ENCODE measurements at regions not wholly inside any gene's neighbourhood (a gene's known extent, or its start where the extent isn't known, plus 50 kb on each side); places are given as distances from the start of the nearest gene placed in this dataset.
"Not testable (repeated sequence)": the region's sequence is repeated elsewhere in the genome, so short reads cannot be mapped to it uniquely, and the experiment has no call there.

- not testable (repeated sequence) for DNase-seq
These were observed 80.7 kb downstream of the SPTSSA start for GRCh38 chr14:34381304-34381703.

GRCh38 chr14:34380471-34380845, 81.6 kb downstream of the SPTSSA start:
- no peak for DNase-seq

DNA sequence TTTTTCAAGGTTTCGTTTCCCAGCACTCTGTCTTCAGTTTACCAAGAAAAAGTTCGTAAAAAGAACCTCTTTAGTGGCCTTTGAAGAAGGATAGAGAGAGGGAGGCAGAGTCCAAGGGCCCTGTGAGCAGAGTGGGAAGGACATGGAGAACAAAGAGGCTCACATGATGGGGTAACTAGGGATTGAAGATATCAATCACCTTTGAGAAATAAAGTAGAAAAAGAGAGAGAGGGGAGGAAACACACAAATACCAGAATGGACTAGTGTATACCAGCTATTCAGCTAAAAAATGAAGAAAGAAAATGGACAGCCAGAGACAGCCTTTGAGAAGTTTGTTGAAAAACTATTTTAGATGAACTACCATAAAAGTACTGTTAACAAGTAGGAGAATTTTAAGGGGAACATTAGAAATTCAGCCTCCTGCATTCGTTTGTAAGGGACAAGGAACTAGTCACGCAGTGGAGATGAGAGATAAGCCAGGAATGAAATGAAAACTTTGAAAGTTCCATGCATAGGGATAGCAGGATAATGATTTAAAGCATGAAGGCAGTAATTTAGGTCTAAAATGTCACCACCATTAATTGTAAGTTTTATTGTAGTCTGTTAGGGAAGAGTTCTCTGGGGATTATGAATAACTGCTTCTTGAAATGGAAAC, 82.1 kb downstream of the SPTSSA start:
- no peak for DNase-seq

GRCh38 chr14:34376649-34377267, 85.3 kb downstream of the SPTSSA start:
- DNase-seq: no peak

- no peak for DNase-seq
These were observed 86.9 kb downstream of the SPTSSA start for GRCh38 chr14:34374998-34375740.

GRCh38 chr14:34373191-34373590, 88.8 kb downstream of the SPTSSA start:
- no peak for DNase-seq

DNA sequence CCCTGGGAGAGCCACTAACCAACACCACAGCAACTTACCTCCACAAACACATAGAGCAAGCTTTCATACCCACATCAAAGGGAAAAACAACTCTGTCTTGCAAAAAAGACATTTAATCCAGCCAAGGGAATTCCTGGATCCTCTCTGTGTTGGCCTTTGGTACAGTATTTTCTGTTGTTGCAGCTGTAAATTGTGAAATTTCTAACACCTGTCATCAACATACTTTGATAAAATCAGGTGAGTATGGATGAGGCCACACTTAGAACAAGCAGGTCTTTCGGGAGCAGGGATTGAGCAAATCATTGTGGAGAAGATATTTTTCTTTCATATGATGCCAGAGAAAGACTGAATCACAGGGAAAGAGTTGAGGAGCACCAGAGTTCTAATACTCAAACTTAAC, 89.3 kb downstream of the SPTSSA start:
- no peak for DNase-seq

DNA sequence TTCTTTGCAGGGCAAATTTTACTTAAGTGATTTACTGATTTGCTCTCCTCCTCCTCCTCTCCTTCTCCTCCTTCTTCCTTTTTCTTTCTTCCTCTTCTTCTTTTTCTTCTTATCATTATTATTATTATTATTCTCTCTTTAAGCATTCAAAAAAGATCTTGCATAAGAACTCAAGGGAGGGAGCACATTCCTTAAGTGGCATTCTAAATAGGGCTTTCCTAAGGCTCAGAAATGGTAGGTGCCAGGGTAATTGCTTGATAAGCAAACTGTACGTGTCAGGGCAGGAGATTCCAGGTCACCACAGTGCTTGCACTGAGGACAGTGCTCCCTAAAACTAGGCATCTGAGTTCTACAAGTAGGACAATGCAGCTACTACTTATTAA, 92.4 kb downstream of the SPTSSA start:
- no peak for DNase-seq

DNA sequence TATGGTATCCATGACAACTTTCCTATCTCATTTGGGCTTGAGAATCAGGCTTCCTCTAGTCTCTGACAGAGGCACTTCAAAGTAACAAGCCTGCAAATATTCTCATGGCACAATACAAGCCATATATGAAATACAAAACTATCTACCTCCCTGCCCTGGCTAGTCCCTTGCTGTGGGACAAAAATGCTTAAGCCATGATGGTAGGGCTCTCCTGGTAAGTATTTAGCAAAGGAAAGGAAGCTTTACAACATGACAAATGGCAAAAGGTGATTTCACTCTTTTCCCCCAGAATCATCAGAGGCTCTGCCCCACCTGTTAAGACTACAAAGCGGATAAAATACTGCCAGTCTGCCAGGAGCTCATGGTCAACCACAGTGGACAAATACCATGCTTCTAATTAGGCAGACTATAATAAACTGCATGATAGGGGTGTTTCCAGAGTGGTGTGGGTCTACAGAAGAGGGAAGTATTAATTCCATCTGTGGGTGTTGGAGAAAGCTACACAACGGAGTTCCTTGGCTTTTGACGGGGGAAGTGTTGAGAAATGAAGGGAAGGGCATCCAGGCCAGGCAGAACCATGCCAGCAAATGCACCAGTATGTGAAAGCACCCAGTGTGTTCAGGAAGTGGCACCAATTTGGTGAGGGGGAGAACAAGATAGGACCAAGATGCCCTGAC, 92.9 kb downstream of the SPTSSA start:
- DNase-seq: no peak

GRCh38 chr14:34368115-34368970, 93.7 kb downstream of the SPTSSA start:
- DNase-seq: no peak

DNA sequence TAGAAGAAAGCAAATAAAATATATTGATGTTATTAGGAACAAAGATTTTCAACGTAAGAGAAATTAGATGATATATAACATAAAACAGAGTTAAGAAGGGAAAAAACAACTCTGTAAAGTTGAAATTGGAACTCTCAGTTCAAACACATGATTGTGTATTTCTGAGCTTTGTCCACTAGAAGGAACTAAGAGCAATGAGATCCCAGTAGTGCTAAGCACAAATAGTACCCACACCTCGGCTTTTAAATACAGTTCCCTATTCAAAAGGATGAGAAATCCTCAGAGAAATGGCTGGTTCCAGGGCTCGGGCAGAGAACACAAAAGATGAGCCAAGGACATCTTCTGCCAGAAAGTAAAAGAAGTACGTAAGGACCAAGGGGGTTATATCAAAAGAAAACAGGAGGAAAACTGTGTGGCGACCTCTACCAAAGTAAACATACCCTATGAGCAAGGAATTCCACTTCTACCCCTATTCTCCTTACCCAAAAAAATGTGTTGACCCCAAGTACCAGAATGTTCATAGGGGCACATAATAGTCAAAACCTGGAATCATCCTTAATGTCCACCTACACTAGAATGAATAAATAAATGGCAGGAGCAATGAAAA, 96.6 kb downstream of the SPTSSA start:
- peak; percentile 8 for DNase-seq

DNA sequence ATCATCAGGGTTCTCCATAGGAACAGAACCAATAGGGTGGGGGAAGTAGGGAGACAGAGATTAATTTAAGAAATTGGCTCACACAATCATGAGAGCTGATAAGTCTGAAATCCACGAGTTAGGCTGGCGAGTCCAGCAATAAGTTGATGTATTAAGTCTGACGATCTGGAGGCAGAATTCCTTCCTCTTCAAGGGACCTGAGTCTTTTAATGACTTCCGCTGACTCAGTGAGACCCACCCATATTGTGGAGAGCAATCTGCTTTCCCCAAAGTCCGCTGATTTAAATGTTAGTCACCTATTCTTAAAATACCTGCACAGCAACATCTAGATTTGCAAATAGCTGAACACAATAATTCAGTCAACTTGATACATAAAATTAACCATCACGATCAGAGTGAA, 97.8 kb downstream of the SPTSSA start:
- DNase-seq: no peak

DNA sequence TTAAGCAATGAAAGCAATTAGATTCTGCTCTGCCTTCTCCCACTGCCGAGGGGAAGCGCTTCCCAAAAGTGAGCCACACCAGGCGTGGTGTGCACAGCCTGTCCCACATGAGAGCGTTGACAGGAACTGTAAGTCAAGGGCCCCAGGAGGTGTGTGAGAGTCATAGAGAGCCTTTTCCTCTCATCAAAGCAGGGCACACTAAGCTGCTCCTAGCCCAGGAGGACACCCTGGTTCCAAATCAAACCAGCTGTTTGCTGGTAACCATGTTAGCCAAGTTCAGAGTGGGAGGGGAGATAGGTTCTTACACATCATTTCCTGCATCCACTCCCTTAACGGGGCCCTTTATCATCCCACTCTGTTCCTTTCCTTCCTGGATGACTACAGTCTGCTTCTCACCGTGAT, 98.3 kb downstream of the SPTSSA start:
- no peak for DNase-seq

GRCh38 chr14:34362641-34363251, 99.3 kb downstream of the SPTSSA start:
- DNase-seq: no peak

- no peak for DNase-seq
These were observed 100.5 kb downstream of the SPTSSA start for GRCh38 chr14:34361504-34362011.

GRCh38 chr14:34359420-34360117, 102.5 kb downstream of the SPTSSA start:
- DNase-seq: no peak

- no peak for DNase-seq
These were observed 105.8 kb downstream of the SPTSSA start for GRCh38 chr14:34356264-34356654.

DNA sequence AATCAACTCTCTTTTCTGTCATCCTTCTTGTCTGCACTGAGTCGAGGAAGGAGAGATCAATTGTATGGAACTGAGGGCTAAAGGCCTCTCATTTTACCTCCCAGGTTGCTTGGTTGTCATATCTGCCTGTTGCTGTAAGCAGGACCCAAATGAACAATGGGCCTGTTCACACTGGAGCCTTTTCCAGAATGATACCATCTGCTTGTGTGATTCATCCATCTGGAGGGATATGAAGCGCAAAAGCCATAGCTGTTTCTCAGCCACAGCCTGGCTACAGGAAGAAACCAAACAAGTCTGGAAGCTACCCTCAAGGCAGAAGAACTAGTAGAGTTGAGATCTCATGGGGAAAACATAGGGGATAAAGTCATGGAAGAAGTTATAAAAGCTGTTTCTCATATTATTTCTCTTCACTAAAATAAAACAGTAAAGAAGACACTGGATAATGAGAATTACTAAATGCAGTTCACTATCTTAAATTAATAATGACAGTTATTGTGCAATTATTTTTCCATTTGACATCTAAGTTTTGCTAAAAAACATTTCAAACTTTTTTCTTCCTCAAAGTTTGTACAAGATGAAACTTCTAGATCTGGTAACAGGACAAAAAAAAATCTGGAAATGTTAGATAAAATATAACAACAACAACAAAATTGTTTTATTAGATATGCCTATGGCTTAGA, 106.3 kb downstream of the SPTSSA start:
- no peak for DNase-seq

DNA sequence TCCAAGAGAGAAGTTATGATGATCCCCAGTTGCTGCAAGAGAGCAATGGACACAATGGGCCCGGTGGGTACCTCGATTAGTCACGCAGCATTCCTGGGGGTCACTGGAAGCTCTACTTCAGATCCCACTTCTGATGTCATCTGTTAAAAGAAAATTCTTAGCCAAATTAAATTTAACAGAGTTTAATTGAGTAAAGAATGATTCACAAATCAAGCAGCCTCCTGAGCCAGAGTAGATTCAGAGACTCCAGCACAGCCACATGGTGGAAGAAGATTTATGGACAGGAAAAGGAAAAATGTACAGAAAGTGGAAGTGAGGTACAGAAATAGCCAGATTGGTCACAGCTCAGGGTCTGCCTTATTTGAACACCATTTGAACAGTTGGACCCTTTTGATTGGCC, 107.5 kb downstream of the SPTSSA start:
- DNase-seq: no peak

DNA sequence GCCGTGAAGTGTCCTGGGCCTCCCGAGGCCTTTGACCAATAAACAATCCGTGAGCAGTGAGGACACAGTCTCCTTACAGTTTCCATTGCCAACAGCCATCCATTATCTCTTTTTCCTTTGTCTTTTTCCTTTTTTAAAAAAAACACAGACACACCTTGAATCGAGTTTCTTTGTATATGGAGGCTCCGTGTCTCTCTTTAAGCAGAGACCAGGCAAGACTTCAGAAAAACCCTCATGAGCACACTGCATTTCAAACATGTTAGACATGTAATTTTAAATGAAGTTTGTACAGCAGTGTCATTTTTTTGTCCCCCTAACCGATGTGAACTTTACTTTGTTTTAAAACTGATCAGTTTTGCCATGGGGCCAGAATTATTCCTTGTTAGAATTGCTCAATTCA, 111.1 kb downstream of the SPTSSA start:
- no peak for DNase-seq
